ENCODE measurements at regions not wholly inside any gene's neighbourhood (a gene's known extent, or its start where the extent isn't known, plus 50 kb on each side); places are given as distances from the start of the nearest gene placed in this dataset.

GRCh38 chr2:80863147-80863714 is 558.7 kb upstream of the LRRTM1 start:
- no peak for DNase-seq

DNA sequence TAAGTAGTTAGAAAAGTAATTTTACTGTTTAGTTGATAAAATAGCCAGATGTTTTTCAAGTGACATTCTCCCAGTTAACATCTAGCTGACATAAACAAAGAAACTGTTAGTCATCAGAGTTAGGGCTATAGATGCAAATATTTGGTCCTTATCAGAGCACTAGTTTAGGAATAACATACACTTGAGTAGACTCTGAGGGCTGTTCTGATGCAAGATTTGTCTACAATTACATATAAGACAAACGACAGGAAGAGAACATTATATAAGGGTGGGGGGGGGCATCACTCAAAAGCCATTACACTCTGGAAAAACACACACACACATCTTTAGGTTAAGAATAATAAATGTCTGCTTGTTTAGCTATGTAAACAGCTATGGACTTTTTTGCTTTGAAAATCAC is 554.4 kb upstream of the LRRTM1 start:
- DNase-seq, result no peak

- DNase-seq, result no peak
Observed at GRCh38 chr2:80856227-80856626, 551.7 kb upstream of the LRRTM1 start.

GRCh38 chr2:80854831-80855230 is 550.3 kb upstream of the LRRTM1 start:
- no peak for DNase-seq

DNA sequence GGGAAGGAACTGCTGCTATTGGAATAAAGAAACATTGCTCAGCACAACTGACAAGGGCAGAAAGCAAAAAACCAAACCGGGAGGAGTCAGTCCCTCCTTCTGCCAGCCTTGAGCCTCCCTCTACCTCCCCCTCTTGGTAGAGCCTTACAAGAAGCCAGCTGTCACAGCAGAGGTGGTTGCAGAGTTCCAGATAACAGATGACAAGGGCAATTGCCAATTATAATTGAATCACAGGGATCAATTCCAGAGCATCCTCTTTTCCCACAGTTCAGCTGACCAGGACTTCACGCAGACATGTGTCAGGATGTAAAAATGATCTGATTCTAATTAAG is 548.2 kb upstream of the LRRTM1 start:
- DNase-seq, result no peak

DNA sequence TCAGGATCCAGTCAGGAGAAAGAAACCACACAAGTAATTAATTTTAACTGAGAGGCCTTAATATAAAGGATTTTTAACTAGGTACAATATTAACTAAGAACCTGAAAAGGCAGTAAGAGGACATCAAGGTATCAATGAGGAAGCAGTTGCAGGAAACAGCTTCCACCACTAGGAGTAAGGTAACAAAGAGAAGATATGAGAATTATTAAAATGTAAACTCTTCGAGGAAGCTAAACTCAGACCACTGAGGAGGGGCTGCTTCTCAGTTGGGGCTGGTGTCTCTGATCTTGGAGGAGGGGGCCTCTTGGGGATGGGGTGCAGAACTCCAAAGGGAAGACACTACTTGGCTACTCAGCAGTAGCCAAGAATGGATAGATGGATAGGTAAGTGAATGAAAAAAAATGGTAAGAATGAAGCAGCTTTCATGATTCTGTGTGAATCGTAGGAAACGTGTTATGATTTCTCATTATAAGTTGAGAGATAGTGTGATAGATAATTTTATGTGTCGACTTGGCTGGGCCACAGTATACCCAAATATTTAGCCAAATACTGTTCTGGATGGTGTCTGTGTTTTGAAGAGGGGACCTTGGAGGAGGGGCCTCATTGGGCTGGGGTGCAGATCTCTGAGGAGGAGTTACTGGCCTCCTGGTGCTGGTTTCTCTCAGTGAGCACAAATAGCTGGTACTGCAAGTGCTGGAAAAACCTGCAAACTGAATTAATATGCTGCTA is 547.7 kb upstream of the LRRTM1 start:
- no peak for DNase-seq

- DNase-seq, result no peak
Observed at GRCh38 chr2:80830891-80831290, 526.3 kb upstream of the LRRTM1 start.

GRCh38 chr2:80822999-80823398 is 518.4 kb upstream of the LRRTM1 start:
- DNase-seq, result no peak

DNA sequence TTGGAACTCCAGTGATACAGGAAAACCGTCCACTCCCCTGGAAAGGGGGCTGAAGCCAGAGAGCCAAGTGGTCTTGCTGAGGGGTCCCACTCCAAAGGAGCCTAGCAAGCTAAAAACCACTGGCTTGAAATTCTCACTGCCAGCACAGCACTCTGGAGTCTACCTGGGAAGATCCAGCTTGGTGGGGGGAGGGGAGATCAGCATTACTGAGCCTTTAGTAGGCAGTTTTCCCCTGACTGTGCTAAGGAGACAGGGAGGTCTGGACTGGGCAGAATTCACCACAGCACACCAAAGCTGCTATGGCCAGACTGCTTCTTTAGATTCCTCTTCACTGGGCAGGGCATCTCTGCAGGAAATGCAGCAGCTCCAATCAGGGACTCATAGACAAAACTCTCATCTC is 510.7 kb upstream of the LRRTM1 start:
- DNase-seq, result no peak

GRCh38 chr2:80786584-80786983 is 482.0 kb upstream of the LRRTM1 start:
- DNase-seq, result no peak

- no peak for DNase-seq
Observed at GRCh38 chr2:80778704-80779103, 474.2 kb upstream of the LRRTM1 start.

DNA sequence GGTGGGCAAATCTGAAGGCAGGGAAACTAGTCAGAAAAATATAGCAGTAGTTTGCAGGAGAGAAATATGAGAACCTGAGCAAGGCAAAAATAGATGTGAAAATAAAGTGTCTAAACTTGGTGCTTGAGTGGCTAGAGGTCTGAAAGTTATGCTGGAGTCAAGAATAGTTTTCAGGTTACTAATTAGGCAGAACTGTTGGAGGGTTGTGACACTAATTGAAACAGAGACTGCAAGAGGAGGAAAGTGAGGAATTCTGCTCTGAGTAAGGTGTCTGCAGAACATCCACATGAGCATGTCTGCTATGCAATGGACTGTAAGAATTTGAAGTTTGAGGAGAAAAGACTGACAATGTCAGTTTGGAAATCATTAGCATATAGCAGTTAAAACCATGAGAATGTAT is 444.0 kb upstream of the LRRTM1 start:
- DNase-seq, result no peak

DNA sequence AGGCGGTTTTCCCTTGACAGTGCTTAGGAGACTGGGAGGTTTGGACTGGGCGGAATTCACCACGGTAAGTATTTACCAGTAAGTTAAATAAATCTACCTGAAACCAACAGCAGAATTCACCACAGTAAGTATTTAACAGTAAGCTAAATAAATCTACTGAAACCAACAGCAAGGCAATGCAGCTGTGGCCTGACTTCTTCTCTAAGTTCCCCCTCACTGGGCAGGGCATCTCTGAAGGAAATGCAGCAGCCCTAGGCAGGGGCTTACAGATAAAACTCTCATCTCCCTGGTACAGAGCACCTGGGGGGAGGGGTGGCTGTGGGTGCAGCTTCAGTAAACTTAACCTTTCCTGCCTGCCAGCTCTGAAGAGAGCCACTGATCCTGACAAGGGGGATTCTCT is 432.5 kb upstream of the LRRTM1 start:
- no peak for DNase-seq

- no peak for DNase-seq
Observed at GRCh38 chr2:80725001-80725400, 420.4 kb upstream of the LRRTM1 start.

GRCh38 chr2:80722803-80723202 is 418.3 kb upstream of the LRRTM1 start:
- no peak for DNase-seq

DNA sequence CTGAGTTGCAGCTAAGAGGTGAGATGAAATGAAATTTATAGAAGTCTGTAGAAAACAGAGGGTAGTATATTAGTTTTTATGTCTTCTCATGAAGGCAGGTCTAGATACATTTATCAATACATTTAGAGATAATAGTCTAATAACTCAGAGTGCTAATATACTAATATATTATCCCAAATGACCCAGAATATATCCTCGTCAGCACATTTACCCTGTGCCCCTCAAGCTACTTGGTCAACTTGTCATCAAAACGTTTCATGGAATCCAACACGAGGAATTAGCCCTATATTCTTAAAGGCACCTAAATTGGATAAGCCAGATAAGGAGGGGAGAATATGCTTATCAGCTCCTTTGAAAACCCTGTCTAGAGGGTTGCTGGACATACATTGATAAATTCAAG is 415.1 kb upstream of the LRRTM1 start:
- no peak for DNase-seq

- DNase-seq, result no peak
Observed at GRCh38 chr2:80715433-80715832, 410.9 kb upstream of the LRRTM1 start.

DNA sequence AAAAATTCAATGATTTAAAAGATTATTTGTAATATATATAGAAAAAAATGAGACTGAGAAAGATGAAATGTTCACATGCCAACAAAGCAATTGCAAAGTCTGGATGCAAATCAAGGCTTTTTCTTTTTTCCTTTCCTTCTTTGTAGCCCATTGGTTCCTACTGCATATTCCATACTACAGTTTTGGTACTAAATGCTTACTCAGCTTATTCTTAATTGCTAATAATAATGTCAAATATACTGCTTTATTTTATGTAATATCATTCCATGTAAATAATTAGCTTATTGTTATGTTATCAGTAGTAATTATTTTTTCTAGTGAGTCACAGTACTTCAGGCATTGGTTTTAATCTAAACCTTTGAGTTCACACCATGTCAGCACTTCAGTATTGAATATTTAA is 407.4 kb upstream of the LRRTM1 start:
- no peak for DNase-seq

- DNase-seq, result no peak
Observed at GRCh38 chr2:80706951-80707350, 402.4 kb upstream of the LRRTM1 start.

DNA sequence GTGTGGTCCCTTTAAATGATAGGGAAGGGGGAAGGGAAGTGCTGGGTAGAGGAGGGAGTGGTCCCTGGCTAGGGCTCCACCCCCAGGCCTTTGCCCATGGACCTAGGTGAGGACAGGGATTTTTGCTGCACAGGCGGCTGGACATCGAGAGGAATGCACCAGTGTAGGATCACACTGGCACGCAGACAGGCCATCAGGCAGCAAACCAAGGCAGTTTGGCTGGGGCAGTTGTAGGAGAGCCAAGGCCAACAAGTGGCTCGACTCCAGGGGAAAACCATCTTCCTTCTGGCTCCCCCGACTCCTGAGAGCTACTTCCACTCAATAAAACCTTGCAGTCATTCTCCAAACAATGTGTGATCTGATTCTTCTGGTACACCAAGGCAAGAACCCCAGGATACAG is 402.0 kb upstream of the LRRTM1 start:
- DNase-seq, result peak in 1 of 2 experiments; percentile 4

DNA sequence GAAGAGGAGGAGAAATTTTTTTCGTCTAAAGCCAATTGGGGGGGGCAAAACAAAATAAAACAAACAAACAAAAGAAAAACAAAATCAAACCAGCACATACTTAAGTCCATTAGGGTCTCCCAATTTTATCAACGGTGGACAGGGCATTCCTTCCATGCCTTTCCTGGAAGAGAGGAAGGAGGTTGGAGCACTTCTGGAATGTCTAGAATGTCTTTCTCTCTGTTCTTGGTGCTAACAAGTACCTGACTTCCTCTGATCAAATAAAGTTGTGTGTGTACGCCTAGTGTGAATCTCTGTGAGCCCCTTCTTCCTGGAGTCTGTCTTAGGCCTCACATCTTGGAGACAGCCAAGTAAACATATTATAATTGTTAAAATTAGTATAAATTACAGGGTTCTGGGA is 399.0 kb upstream of the LRRTM1 start:
- no peak for DNase-seq

DNA sequence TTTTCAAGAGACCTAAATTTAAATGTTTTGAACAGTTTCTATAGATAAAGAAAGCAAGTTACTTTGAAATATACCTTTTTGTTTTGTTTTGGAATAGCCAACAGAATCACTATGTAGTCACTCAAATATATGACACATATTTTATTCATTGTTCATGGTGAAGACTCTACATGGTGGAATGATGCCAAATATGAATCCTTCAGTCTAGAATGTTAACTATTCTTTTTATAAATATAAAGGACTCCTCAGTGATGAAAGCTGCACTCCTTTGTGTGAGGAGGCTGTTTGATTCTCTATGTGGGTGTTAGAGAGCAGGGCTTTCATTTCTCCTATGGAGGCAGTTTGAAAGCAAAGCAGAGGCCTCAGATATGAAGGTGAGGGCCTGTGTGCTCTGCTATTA is 396.4 kb upstream of the LRRTM1 start:
- no peak for DNase-seq
